ENCODE measurements at regions not wholly inside any gene's neighbourhood (a gene's known extent, or its start where the extent isn't known, plus 50 kb on each side); places are given as distances from the start of the nearest gene placed in this dataset.

DNA sequence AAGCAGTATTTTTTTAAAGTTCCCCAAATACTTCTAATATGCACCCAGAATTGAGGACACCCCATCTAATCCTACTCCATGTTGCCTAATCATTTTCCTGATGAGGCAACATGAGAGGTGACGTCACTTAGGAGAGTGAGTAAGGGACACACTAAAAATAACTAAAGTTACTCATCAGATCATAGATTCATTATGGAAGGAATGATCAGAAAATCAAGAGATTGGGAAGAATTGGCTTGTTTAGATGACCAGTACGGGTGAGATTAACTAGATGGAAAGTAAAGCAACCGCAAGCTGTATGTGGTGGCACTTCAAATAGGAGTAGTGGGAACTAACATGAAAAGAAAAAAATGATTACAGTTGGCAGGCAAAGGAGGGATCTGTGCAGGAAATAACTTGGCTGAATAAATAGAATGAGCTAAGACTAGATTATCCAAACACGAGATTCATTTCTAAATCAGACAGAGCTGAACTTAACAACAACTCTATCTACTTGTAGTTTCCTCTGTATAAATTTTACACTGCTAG is 61.4 kb upstream of the CXADR start:
- ATAC-seq (no peak), DNase-seq (ENCODE audit: low spot score) (no peak)
- no peaks in the 10 kb centered on the region; the same call in 1 of the 3 replicates for H3K4me1 Mint-ChIP-seq
- H3K27me3 Mint-ChIP-seq (ENCODE audit: insufficient read depth, low read depth, poor library complexity) = peaks cover 11% of the 10 kb centered on the region
- no peak overlapping the region for H3K4me3 Mint-ChIP-seq
- no peak overlapping the region for H3K27ac ChIP-seq (ENCODE audit: low read depth)
- no peaks in the 10 kb centered on the region for H3K27me3 ChIP-seq (ENCODE audit: insufficient read depth)
- no peak overlapping the region for H3K27ac Mint-ChIP-seq
- H3K9me3 Mint-ChIP-seq = peaks cover 4% of the 10 kb centered on the region
- no peaks in the 10 kb centered on the region for H4K20me1 ChIP-seq (replicated peaks; ENCODE audit: insufficient read depth)
- no peaks in the 10 kb centered on the region for H3K9me2 ChIP-seq (ENCODE audit: insufficient read depth)
- H3F3A ChIP-seq (replicated peaks; ENCODE audit: low read depth) = no peaks in the 10 kb centered on the region
- peaks cover 3% of the 10 kb centered on the region; the same call in 1 of the 3 replicates for H3K36me3 Mint-ChIP-seq (ENCODE audit: low read depth)
- H3K36me3 ChIP-seq (ENCODE audit: insufficient read depth) = no peaks in the 10 kb centered on the region
- 0 out of 2 replicates have a peak, but pooled peaks cover 6% of the 10 kb centered on the region for H3K4me1 ChIP-seq (ENCODE audit: insufficient read depth)
- no peak overlapping the region for H3K4me2 ChIP-seq
- no peak overlapping the region for H3K4me3 ChIP-seq
- H3K79me2 ChIP-seq (replicated peaks; ENCODE audit: insufficient read depth) = no peaks in the 10 kb centered on the region
- TF ChIP-seq POLR2AphosphoS5 (IDR thresholded peaks at IDR 0.05; ENCODE audit: low read depth) (no peak), STAT1 (IDR thresholded peaks at IDR 0.05; ENCODE audit: unreplicated experiment) (no peak), JUNB (IDR thresholded peaks at IDR 0.05; ENCODE audit: unreplicated experiment) (no peak), NANOG (IDR thresholded peaks at IDR 0.05; ENCODE audit: borderline replicate concordance) (no peak), CREB1 (CRISPR knock-in tag; IDR thresholded peaks at IDR 0.05; ENCODE audit: low read depth) (no peak), EZH2phosphoT487 (IDR thresholded peaks at IDR 0.05; ENCODE audit: unreplicated experiment) (no peak)
- TF ChIP-seq, protein P1, sequence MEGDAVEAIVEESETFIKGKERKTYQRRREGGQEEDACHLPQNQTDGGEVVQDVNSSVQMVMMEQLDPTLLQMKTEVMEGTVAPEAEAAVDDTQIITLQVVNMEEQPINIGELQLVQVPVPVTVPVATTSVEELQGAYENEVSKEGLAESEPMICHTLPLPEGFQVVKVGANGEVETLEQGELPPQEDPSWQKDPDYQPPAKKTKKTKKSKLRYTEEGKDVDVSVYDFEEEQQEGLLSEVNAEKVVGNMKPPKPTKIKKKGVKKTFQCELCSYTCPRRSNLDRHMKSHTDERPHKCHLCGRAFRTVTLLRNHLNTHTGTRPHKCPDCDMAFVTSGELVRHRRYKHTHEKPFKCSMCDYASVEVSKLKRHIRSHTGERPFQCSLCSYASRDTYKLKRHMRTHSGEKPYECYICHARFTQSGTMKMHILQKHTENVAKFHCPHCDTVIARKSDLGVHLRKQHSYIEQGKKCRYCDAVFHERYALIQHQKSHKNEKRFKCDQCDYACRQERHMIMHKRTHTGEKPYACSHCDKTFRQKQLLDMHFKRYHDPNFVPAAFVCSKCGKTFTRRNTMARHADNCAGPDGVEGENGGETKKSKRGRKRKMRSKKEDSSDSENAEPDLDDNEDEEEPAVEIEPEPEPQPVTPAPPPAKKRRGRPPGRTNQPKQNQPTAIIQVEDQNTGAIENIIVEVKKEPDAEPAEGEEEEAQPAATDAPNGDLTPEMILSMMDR (conservative IDR thresholded peaks at IDR 0.05; ENCODE audit: low read depth in 2 of 2) = no peak
- TF ChIP-seq, protein P2, sequence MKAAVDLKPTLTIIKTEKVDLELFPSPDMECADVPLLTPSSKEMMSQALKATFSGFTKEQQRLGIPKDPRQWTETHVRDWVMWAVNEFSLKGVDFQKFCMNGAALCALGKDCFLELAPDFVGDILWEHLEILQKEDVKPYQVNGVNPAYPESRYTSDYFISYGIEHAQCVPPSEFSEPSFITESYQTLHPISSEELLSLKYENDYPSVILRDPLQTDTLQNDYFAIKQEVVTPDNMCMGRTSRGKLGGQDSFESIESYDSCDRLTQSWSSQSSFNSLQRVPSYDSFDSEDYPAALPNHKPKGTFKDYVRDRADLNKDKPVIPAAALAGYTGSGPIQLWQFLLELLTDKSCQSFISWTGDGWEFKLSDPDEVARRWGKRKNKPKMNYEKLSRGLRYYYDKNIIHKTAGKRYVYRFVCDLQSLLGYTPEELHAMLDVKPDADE (IDR thresholded peaks at IDR 0.05) = no peak
- no peak overlapping the region for H2AFZ ChIP-seq

DNA sequence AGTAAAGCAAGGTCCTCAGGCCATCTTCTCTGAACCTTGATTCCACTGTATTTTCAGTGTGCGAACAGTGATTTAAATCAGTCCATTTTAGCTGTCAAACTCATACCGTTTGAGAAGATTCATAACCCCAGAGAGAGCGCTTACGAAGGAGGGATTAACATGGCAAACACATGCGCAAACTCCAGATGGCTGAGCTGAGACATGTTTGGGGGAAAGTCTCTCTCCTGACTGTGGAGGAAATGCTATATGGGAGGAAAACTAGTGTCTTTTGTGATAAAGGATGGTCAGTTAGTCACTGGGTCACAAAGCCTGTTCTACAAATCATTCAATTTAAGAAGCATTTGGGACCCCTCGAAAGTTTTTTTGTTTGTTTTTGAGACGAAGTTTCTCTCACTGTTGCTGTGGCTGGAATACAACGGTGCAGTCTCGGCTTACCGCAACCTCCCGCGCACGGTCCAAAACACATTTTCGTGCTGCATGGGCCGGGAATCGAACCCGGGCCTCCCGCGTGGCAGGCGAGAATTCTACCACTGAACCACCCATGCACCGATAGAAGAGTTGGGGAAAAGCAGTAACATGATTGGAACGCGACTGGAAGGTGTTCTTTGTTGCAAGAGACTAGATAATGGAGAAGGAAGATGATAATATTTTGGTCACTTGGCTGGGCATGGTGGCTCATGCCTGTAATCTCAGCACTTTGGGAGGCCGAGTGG is 58.4 kb upstream of the CXADR start:
- Histone ChIP-seq H3K79me2 (replicated peaks; ENCODE audit: insufficient read depth) (no peaks in the 10 kb centered on the region), H3K27me3 (ENCODE audit: insufficient read depth) (no peaks in the 10 kb centered on the region), H3K36me3 (ENCODE audit: insufficient read depth) (no peaks in the 10 kb centered on the region), H3K4me3 (peak overlapping the region; percentile 59), H4K20me1 (replicated peaks; ENCODE audit: insufficient read depth) (no peaks in the 10 kb centered on the region), H3K4me2 (peak overlapping the region; percentile 69), H3F3A (replicated peaks; ENCODE audit: low read depth) (no peaks in the 10 kb centered on the region), H2AFZ (peak overlapping the region; percentile 99), H3K27ac (ENCODE audit: low read depth) (peak overlapping the region; percentile 78), H3K9me2 (ENCODE audit: insufficient read depth) (0 out of 2 replicates have a peak, but pooled peaks cover 3% of the 10 kb centered on the region), H3K4me1 (ENCODE audit: insufficient read depth) (0 out of 2 replicates have a peak, but pooled peaks cover 6% of the 10 kb centered on the region)
- Mint-ChIP-seq H3K27me3 (ENCODE audit: insufficient read depth, low read depth, poor library complexity) (peaks cover 11% of the 10 kb centered on the region), H3K9me3 (peaks cover 4% of the 10 kb centered on the region), H3K36me3 (ENCODE audit: low read depth) (peaks cover 3% of the 10 kb centered on the region; the same call in 1 of the 3 replicates), H3K4me3 (peak overlapping the region; percentile 74), H3K4me1 (no peaks in the 10 kb centered on the region; the same call in 1 of the 3 replicates), H3K27ac (peak overlapping the region; percentile 64)
- TF ChIP-seq, protein P3, sequence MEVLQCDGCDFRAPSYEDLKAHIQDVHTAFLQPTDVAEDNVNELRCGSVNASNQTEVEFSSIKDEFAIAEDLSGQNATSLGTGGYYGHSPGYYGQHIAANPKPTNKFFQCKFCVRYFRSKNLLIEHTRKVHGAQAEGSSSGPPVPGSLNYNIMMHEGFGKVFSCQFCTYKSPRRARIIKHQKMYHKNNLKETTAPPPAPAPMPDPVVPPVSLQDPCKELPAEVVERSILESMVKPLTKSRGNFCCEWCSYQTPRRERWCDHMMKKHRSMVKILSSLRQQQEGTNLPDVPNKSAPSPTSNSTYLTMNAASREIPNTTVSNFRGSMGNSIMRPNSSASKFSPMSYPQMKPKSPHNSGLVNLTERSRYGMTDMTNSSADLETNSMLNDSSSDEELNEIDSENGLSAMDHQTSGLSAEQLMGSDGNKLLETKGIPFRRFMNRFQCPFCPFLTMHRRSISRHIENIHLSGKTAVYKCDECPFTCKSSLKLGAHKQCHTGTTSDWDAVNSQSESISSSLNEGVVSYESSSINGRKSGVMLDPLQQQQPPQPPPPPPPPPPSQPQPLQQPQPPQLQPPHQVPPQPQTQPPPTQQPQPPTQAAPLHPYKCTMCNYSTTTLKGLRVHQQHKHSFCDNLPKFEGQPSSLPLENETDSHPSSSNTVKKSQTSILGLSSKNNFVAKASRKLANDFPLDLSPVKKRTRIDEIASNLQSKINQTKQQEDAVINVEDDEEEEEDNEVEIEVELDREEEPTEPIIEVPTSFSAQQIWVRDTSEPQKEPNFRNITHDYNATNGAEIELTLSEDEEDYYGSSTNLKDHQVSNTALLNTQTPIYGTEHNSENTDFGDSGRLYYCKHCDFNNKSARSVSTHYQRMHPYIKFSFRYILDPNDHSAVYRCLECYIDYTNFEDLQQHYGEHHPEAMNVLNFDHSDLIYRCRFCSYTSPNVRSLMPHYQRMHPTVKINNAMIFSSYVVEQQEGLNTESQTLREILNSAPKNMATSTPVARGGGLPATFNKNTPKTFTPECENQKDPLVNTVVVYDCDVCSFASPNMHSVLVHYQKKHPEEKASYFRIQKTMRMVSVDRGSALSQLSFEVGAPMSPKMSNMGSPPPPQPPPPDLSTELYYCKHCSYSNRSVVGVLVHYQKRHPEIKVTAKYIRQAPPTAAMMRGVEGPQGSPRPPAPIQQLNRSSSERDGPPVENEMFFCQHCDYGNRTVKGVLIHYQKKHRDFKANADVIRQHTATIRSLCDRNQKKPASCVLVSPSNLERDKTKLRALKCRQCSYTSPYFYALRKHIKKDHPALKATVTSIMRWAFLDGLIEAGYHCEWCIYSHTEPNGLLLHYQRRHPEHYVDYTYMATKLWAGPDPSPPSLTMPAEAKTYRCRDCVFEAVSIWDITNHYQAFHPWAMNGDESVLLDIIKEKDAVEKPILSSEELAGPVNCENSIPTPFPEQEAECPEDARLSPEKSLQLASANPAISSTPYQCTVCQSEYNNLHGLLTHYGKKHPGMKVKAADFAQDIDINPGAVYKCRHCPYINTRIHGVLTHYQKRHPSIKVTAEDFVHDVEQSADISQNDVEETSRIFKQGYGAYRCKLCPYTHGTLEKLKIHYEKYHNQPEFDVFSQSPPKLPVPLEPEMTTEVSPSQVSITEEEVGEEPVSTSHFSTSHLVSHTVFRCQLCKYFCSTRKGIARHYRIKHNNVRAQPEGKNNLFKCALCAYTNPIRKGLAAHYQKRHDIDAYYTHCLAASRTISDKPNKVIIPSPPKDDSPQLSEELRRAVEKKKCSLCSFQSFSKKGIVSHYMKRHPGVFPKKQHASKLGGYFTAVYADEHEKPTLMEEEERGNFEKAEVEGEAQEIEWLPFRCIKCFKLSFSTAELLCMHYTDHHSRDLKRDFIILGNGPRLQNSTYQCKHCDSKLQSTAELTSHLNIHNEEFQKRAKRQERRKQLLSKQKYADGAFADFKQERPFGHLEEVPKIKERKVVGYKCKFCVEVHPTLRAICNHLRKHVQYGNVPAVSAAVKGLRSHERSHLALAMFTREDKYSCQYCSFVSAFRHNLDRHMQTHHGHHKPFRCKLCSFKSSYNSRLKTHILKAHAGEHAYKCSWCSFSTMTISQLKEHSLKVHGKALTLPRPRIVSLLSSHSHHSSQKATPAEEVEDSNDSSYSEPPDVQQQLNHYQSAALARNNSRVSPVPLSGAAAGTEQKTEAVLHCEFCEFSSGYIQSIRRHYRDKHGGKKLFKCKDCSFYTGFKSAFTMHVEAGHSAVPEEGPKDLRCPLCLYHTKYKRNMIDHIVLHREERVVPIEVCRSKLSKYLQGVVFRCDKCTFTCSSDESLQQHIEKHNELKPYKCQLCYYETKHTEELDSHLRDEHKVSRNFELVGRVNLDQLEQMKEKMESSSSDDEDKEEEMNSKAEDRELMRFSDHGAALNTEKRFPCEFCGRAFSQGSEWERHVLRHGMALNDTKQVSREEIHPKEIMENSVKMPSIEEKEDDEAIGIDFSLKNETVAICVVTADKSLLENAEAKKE (CRISPR knock-in tag; IDR thresholded peaks at IDR 0.05) = no peak
- TF ChIP-seq, protein P2 (IDR thresholded peaks at IDR 0.05) = peak; percentile 42; the same call in 1 of the 2 replicates
- peak; percentile 96 for ATAC-seq
- DNase-seq (ENCODE audit: low spot score) = peak; percentile 89

All from GM23338 (cell line).